ENCODE measurements at regions not wholly inside any gene's neighbourhood (a gene's known extent, or its start where the extent isn't known, plus 50 kb on each side); places are given as distances from the start of the nearest gene placed in this dataset.

- no peak for TF ChIP-seq CTCF (IDR thresholded peaks at IDR 0.05)
- no peak for TF ChIP-seq EP300 (IDR thresholded peaks at IDR 0.05; ENCODE audit: low read depth)
- no peak for TF ChIP-seq POLR2AphosphoS5 (IDR thresholded peaks at IDR 0.05)
These were observed 431.8 kb downstream of the PPARGC1A start for GRCh38 chr4:23458054-23458453.

Measured in transverse colon (tissue), 4 donors.